ENCODE measurements at regions not wholly inside any gene's neighbourhood (a gene's known extent, or its start where the extent isn't known, plus 50 kb on each side); places are given as distances from the start of the nearest gene placed in this dataset.

DNA sequence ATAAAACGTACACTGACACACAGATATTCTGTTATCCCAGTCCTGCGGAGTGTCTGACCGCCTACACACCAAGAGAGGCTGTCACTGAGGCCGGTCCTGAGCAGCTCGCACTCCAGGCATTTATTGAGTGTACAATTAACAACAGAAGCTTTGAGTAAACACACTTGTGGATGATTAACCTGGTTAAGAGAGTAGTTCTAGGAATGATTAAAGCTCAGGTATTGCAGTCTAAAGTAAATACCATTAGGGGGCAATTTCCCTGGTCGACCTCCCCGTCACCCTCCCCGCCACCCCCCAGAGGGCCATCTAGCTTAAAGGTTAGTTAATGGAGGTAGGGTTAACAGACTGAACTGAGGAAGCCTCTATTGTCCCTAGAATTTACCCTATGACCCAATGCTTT lies 1278.5 kb downstream of the NSUN3 start:
- TF ChIP-seq CTCF (IDR thresholded peaks at IDR 0.05) = no peak
- no peak for TF ChIP-seq POLR2AphosphoS5 (IDR thresholded peaks at IDR 0.05)
